ENCODE measurements at regions not wholly inside any gene's neighbourhood (a gene's known extent, or its start where the extent isn't known, plus 50 kb on each side); places are given as distances from the start of the nearest gene placed in this dataset.

DNA sequence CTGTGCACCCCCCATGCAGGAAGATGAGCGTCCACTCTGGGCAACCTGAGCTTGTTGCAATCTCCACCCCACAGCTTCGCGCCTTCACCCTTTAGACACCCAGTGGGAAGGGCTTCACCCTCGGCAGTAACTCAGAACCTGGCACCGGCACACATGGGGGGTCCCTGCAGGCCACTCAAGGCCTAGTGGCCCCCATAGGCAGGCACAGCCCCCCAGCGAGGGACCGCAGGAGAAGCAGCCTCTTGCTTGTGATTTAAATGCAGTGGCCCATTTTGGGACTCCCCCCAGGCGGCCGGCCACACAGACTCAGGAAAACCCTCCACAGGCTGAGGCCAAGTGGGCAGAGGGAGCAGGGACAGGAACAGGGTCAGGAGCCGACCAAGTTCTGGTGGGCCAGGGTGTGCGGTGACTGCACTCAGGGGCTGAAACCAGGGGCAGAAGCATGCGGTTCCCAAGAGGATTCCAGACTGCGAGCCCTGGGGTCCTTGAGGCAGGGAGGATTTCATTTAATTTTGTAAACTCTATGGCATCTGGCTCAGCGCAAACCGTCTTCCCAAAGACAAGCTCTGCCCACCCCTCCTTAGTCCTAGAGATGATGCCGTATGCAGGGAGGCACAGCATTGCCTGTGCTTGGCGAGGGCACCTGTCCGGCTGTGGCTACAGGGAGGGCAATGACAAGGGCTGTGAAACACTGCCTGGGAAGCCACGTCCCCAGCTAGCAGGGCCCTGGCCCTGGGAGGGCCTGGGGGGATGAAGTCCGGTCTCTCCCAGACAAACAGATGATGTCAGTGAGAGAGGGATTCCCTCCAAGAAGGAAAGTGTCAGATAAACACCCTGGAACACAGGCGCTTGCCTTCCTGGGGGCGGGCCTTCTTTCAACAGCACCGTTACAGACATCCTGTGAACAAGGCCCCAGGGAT is 52.9 kb upstream of the GPR31 start:
- Histone ChIP-seq H3K27me3 (ENCODE audit: control insufficient read depth in 2 of 2, insufficient read depth in 2 of 2, low read length in 2 of 2) (no peaks in the 10 kb centered on the region), H3K4me3 (replicated peaks in 1 of 3; ENCODE audit: low read depth in 2 of 3, low read length in 3 of 3) (no peak overlapping the region), H2AFZ (ENCODE audit: insufficient read depth, low read depth, low read length, poor library complexity, severe bottlenecking) (no peak overlapping the region), H4K20me1 (ENCODE audit: insufficient read depth, low read length) (no peaks in the 10 kb centered on the region), H3K9me3 (replicated peaks in 1 of 2; ENCODE audit: control insufficient read depth in 1 of 2, insufficient read depth in 1 of 2, low read length in 2 of 2) (no peaks in the 10 kb centered on the region), H3K4me2 (replicated peaks; ENCODE audit: extremely low read depth, low read length, poor library complexity, severe bottlenecking) (no peak overlapping the region), H3K9ac (ENCODE audit: insufficient read depth, low read length, poor library complexity, severe bottlenecking) (no peak overlapping the region), H3K4me1 (ENCODE audit: control insufficient read depth in 1 of 2, insufficient read depth in 2 of 2, low read length in 2 of 2) (no peaks in the 10 kb centered on the region), H3K79me2 (ENCODE audit: insufficient read depth, low read length) (no peaks in the 10 kb centered on the region), H3K27ac (ENCODE audit: low read depth in 1 of 2, low read length in 2 of 2) (no peak overlapping the region), H3K36me3 (replicated peaks in 1 of 2; ENCODE audit: control insufficient read depth in 1 of 2, insufficient read depth in 2 of 2, low read length in 2 of 2) (no peaks in the 10 kb centered on the region)
- TF ChIP-seq, protein P1, sequence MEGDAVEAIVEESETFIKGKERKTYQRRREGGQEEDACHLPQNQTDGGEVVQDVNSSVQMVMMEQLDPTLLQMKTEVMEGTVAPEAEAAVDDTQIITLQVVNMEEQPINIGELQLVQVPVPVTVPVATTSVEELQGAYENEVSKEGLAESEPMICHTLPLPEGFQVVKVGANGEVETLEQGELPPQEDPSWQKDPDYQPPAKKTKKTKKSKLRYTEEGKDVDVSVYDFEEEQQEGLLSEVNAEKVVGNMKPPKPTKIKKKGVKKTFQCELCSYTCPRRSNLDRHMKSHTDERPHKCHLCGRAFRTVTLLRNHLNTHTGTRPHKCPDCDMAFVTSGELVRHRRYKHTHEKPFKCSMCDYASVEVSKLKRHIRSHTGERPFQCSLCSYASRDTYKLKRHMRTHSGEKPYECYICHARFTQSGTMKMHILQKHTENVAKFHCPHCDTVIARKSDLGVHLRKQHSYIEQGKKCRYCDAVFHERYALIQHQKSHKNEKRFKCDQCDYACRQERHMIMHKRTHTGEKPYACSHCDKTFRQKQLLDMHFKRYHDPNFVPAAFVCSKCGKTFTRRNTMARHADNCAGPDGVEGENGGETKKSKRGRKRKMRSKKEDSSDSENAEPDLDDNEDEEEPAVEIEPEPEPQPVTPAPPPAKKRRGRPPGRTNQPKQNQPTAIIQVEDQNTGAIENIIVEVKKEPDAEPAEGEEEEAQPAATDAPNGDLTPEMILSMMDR (IDR thresholded peaks at IDR 0.05) = no peak
- peaks cover 0 to 3% (median 2%) of the 10 kb centered on the region in 3 donors for H3K27me3 Mint-ChIP-seq (ENCODE audit: low read depth in 3 of 3)
- H3K9me3 Mint-ChIP-seq = no peaks in the 10 kb centered on the region
- intact Hi-C loops (cut with micrococcal nuclease) = no loop called here
- 83% methylated on average over 17 of the region's 23 CpGs for WGBS (ENCODE audit: insufficient coverage)
- no peak overlapping the region for H3K27ac Mint-ChIP-seq
- no peaks in the 10 kb centered on the region for H3K4me1 Mint-ChIP-seq
- no peak for DNase-seq
- no peak overlapping the region for H3K4me3 Mint-ChIP-seq
- no peaks in the 10 kb centered on the region for H3K36me3 Mint-ChIP-seq

DNA sequence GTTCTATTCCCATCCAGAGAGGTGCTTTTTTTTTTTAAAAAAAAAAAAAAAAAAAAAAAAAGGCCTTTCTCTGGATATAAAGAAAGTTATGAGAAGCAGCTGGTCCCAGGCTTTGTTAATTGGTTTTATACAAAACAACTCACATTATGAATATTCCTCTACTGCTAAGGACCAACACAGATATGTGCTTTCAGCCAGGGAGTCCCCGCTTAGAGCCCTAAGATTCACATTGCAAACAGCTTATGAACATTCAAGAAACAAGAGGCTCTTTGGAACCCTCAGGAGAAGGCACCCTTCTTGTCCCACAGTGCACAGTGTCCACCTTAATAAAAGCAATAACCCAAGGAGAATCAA is 53.5 kb upstream of the GPR31 start:
- H3K9ac ChIP-seq (ENCODE audit: insufficient read depth, low read length, poor library complexity, severe bottlenecking) = no peak overlapping the region
- H2AFZ ChIP-seq (ENCODE audit: insufficient read depth, low read depth, low read length, poor library complexity, severe bottlenecking) = no peak overlapping the region
- Mint-ChIP-seq H3K27ac (no peak overlapping the region), H3K4me1 (no peaks in the 10 kb centered on the region), H3K27me3 (ENCODE audit: low read depth in 3 of 3) (peaks cover 0 to 3% (median 2%) of the 10 kb centered on the region in 3 donors), H3K36me3 (no peaks in the 10 kb centered on the region), H3K4me3 (no peak overlapping the region), H3K9me3 (no peaks in the 10 kb centered on the region)
- H3K36me3 ChIP-seq (replicated peaks in 1 of 2; ENCODE audit: control insufficient read depth in 1 of 2, insufficient read depth in 2 of 2, low read length in 2 of 2) = no peaks in the 10 kb centered on the region
- no peak overlapping the region for H3K4me3 ChIP-seq (replicated peaks in 1 of 3; ENCODE audit: low read depth in 2 of 3, low read length in 3 of 3)
- TF ChIP-seq, protein P1 (IDR thresholded peaks at IDR 0.05) = no peak
- no peaks in the 10 kb centered on the region for H3K79me2 ChIP-seq (ENCODE audit: insufficient read depth, low read length)
- DNase-seq = no peak
- WGBS (ENCODE audit: insufficient coverage) = 100% methylated on average over 1 of the region's 1 CpG
- no peak overlapping the region for H3K27ac ChIP-seq (ENCODE audit: low read depth in 1 of 2, low read length in 2 of 2)
- no peak overlapping the region for H3K4me2 ChIP-seq (replicated peaks; ENCODE audit: extremely low read depth, low read length, poor library complexity, severe bottlenecking)
- H3K9me3 ChIP-seq (replicated peaks in 1 of 2; ENCODE audit: control insufficient read depth in 1 of 2, insufficient read depth in 1 of 2, low read length in 2 of 2) = no peaks in the 10 kb centered on the region
- H3K27me3 ChIP-seq (ENCODE audit: control insufficient read depth in 2 of 2, insufficient read depth in 2 of 2, low read length in 2 of 2) = no peaks in the 10 kb centered on the region
- intact Hi-C loops (cut with micrococcal nuclease) = no loop called here
- H3K4me1 ChIP-seq (ENCODE audit: control insufficient read depth in 1 of 2, insufficient read depth in 2 of 2, low read length in 2 of 2) = no peaks in the 10 kb centered on the region
- H4K20me1 ChIP-seq (ENCODE audit: insufficient read depth, low read length) = no peaks in the 10 kb centered on the region
